GM19328 (cell line): ENCODE measurements at regions not wholly inside any gene's neighbourhood (a gene's known extent, or its start where the extent isn't known, plus 50 kb on each side); places are given as distances from the start of the nearest gene placed in this dataset.

Experiments used
- ATAC-seq: cut with Tn5 transposase; IDR thresholded peaks from one replicate; pipeline ENCODE4 v1.9.1; 2021; ENCODE audit warnings: mild to moderate bottlenecking, moderate library complexity; ENCODE audit not compliant: unreplicated experiment

GRCh38 chr20:6693178-6693807, 74.2 kb upstream of the BMP2 start:
- ATAC-seq = no peak

- ATAC-seq = no peak
These were observed 74.8 kb upstream of the BMP2 start for GRCh38 chr20:6692566-6693173.

- no peak for ATAC-seq
These were observed 76.0 kb upstream of the BMP2 start for GRCh38 chr20:6691516-6691915.

- no peak for ATAC-seq
These were observed 78.0 kb upstream of the BMP2 start for GRCh38 chr20:6689339-6689973.

- no peak for ATAC-seq
These were observed 81.3 kb upstream of the BMP2 start for GRCh38 chr20:6686171-6686570.

GRCh38 chr20:6685626-6686025, 81.9 kb upstream of the BMP2 start:
- ATAC-seq = no peak

GRCh38 chr20:6685181-6685582, 82.3 kb upstream of the BMP2 start:
- ATAC-seq = no peak

GRCh38 chr20:6683021-6683977, 84.2 kb upstream of the BMP2 start:
- no peak for ATAC-seq

GRCh38 chr20:6680854-6681253, 86.6 kb upstream of the BMP2 start:
- no peak for ATAC-seq

- no peak for ATAC-seq
These were observed 87.0 kb upstream of the BMP2 start for GRCh38 chr20:6680441-6680840.

GRCh38 chr20:6679086-6679485, 88.4 kb upstream of the BMP2 start:
- ATAC-seq = no peak

- no peak for ATAC-seq
These were observed 89.4 kb upstream of the BMP2 start for GRCh38 chr20:6678101-6678500.

- ATAC-seq = no peak
These were observed 92.7 kb upstream of the BMP2 start for GRCh38 chr20:6674831-6675230.

GRCh38 chr20:6673071-6673470, 94.4 kb upstream of the BMP2 start:
- ATAC-seq = no peak

- ATAC-seq = no peak
These were observed 95.7 kb upstream of the BMP2 start for GRCh38 chr20:6671829-6672228.

- no peak for ATAC-seq
These were observed 98.9 kb upstream of the BMP2 start for GRCh38 chr20:6668546-6668945.

- ATAC-seq = no peak
These were observed 101.7 kb upstream of the BMP2 start for GRCh38 chr20:6665621-6666355.

- no peak for ATAC-seq
These were observed 102.3 kb upstream of the BMP2 start for GRCh38 chr20:6665161-6665560.

- no peak for ATAC-seq
These were observed 102.9 kb upstream of the BMP2 start for GRCh38 chr20:6664574-6664973.

GRCh38 chr20:6663751-6664388, 103.6 kb upstream of the BMP2 start:
- no peak for ATAC-seq
